HEK293 (cell line): ENCODE measurements at regions not wholly inside any gene's neighbourhood (a gene's known extent, or its start where the extent isn't known, plus 50 kb on each side); places are given as distances from the start of the nearest gene placed in this dataset.
A peak's percentile ranks its signal among the peaks of the same experiment; 100 is the strongest.

Experiments used
- CTCF ChIA-PET: fragments of 350-600 bp; formaldehyde crosslinking; extraction: SDS; loops from one replicate; lab custom pipeline; 2021; ENCODE audit warnings: antibody characterized with exemption; lab: Yijun Ruan, JAX
- POLR2A ChIA-PET: fragments of 300-600 bp; formaldehyde crosslinking; extraction: SDS; loops from one replicate; lab custom pipeline; 2020; ENCODE audit warnings: antibody characterized with exemption, inconsistent platforms; lab: Yijun Ruan, JAX
- H3K27ac ChIP-seq: fragments of 200-500 bp; sonication (Bioruptor generic); 2 replicates; pipeline ENCODE4 v1.5.1; 2014; ENCODE audit warnings: low read depth, low read length, control low read depth, inconsistent platforms; ENCODE audit errors: extremely low read depth
- H3K36me3 ChIP-seq, 2 experiments: fragments of 200-500 bp in 1 of 2; sonication (Bioruptor generic) in 1 of 2; 1 replicate in 1 of 2; 2 replicates in 1 of 2; pipeline ENCODE4 v1.5.1; 2014 to 2017; ENCODE audit warnings: inconsistent platforms in 2 of 2, low read length in 2 of 2; ENCODE audit not compliant: control insufficient read depth in 2 of 2, insufficient read depth in 1 of 2
- H3K4me1 ChIP-seq: fragments of 200-500 bp; sonication (Bioruptor generic); 2 replicates; pipeline ENCODE4 v1.5.1; 2014; ENCODE audit warnings: mild to moderate bottlenecking, low read length, inconsistent platforms; ENCODE audit not compliant: control insufficient read depth, insufficient read depth
- H3K4me3 ChIP-seq: 2 replicates; pipeline ENCODE4 v1.5.1; 2011; ENCODE audit warnings: low read depth, mild to moderate bottlenecking, control low read depth, low read length, moderate library complexity
- H3K9me3 ChIP-seq: fragments of 200-500 bp; sonication (Bioruptor generic); 2 replicates; pipeline ENCODE4 v1.5.1; 2014; ENCODE audit warnings: low read depth, low read length, inconsistent platforms; ENCODE audit not compliant: control insufficient read depth, insufficient read depth
- MZF1 ChIP-seq: fragments of 450-650 bp; formaldehyde crosslinking; IDR thresholded peaks from 2 replicates; pipeline ENCODE4 v1.5.1; 2017; ENCODE audit warnings: missing biosample characterization, missing genetic modification characterization, borderline replicate concordance
- TCF7L2 ChIP-seq: IDR thresholded peaks from 2 replicates; pipeline ENCODE4 v1.6.1; 2011; ENCODE audit warnings: low read depth, mild to moderate bottlenecking, inconsistent platforms, low read length, moderate library complexity, borderline replicate concordance
- ZBTB17 ChIP-seq: fragments of 450-650 bp; formaldehyde crosslinking; IDR thresholded peaks from 2 replicates; pipeline ENCODE4 v1.5.1; 2016; ENCODE audit warnings: missing biosample characterization, missing genetic modification characterization
- ZNF10 ChIP-seq: fragments of 450-650 bp; formaldehyde crosslinking; IDR thresholded peaks from 2 replicates; pipeline ENCODE4 v1.5.1; 2017; ENCODE audit warnings: missing biosample characterization, missing genetic modification characterization
- ZNF133 ChIP-seq: fragments of 450-650 bp; formaldehyde crosslinking; IDR thresholded peaks from 2 replicates; pipeline ENCODE4 v1.5.1; 2016; ENCODE audit warnings: missing biosample characterization, missing genetic modification characterization
- ZNF157 ChIP-seq: fragments of 450-650 bp; formaldehyde crosslinking; IDR thresholded peaks from 2 replicates; pipeline ENCODE4 v1.5.1; 2016; ENCODE audit warnings: missing biosample characterization, missing genetic modification characterization
- ZNF292 ChIP-seq: fragments of 450-650 bp; formaldehyde crosslinking; IDR thresholded peaks from 2 replicates; pipeline ENCODE4 v1.5.1; 2016; ENCODE audit warnings: low read depth, missing biosample characterization, missing genetic modification characterization, borderline replicate concordance
- ZNF335 ChIP-seq: fragments of 450-650 bp; formaldehyde crosslinking; conservative IDR thresholded peaks from 2 replicates; pipeline ENCODE4 v1.5.1; 2016; ENCODE audit warnings: missing biosample characterization, missing genetic modification characterization
- ZNF404 ChIP-seq: fragments of 450-650 bp; formaldehyde crosslinking; IDR thresholded peaks from 2 replicates; pipeline ENCODE4 v1.5.1; 2017; ENCODE audit warnings: missing biosample characterization, missing genetic modification characterization
- ZNF433 ChIP-seq: fragments of 450-650 bp; formaldehyde crosslinking; IDR thresholded peaks from 2 replicates; pipeline ENCODE4 v1.5.1; 2016; ENCODE audit warnings: missing biosample characterization, missing genetic modification characterization, low read depth
- ZNF544 ChIP-seq: fragments of 450-650 bp; formaldehyde crosslinking; IDR thresholded peaks from 2 replicates; pipeline ENCODE4 v1.5.0; 2017; ENCODE audit warnings: missing biosample characterization, missing genetic modification characterization
- ZNF549 ChIP-seq: fragments of 450-650 bp; IDR thresholded peaks from 2 replicates; pipeline ENCODE4 v1.5.1; 2018; ENCODE audit warnings: missing biosample characterization, missing genetic modification characterization, mild to moderate bottlenecking, inconsistent platforms, moderate library complexity
- ZNF600 ChIP-seq: fragments of 450-650 bp; formaldehyde crosslinking; IDR thresholded peaks from 2 replicates; pipeline ENCODE4 v1.5.1; 2016; ENCODE audit warnings: missing biosample characterization, missing genetic modification characterization
- ZNF626 ChIP-seq: fragments of 450-650 bp; sonication (Bioruptor Pico); formaldehyde crosslinking; IDR thresholded peaks from 2 replicates; pipeline ENCODE4 v1.5.1; 2018; ENCODE audit warnings: missing biosample characterization, missing genetic modification characterization, inconsistent platforms
- ZNF777 ChIP-seq: fragments of 450-650 bp; formaldehyde crosslinking; IDR thresholded peaks from 2 replicates; pipeline ENCODE4 v1.5.1; 2017; ENCODE audit warnings: missing biosample characterization, missing genetic modification characterization, borderline replicate concordance
- TF ChIP-seq, protein P1 (sequence below): fragments of 450-650 bp; formaldehyde crosslinking; IDR thresholded peaks from 2 replicates; pipeline ENCODE4 v1.5.1; 2017; ENCODE audit warnings: missing biosample characterization, missing genetic modification characterization
- TF ChIP-seq, protein P2 (sequence below): fragments of 450-650 bp; formaldehyde crosslinking; IDR thresholded peaks from 2 replicates; pipeline ENCODE4 v1.5.1; 2016; ENCODE audit warnings: missing biosample characterization, missing genetic modification characterization
- TF ChIP-seq, protein P3 (sequence below): fragments of 450-650 bp; formaldehyde crosslinking; IDR thresholded peaks from 2 replicates; pipeline ENCODE4 v1.5.1; 2016; ENCODE audit warnings: missing biosample characterization, missing genetic modification characterization
- TF ChIP-seq, protein P4 (sequence below): fragments of 450-650 bp; formaldehyde crosslinking; IDR thresholded peaks from 2 replicates; pipeline ENCODE4 v1.5.1; 2016; ENCODE audit warnings: missing biosample characterization, missing genetic modification characterization, low read depth

DNA sequence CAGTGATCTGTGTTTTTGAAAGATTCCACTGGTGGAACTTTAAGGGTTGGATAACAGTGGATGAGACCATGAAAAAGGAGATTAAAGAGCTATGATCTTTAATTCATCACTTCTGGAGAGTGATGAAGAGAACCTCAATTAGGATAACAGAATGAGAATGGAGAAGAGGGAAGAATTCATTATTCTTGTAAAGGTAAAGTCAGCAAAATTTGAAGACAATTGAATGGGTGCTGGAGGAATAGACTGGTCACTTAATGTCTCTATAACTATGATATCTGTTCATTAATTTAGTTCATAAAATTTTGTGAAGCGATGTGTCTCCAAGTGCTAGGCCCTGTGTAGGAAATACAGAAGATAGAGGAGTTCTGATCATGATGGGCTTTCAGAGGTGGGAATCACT lies 1013.2 kb upstream of the FANCL start:
- Histone ChIP-seq H3K9me3 (no peaks in the 10 kb centered on the region), H3K4me1 (no peaks in the 10 kb centered on the region), H3K36me3 (no peaks in the 10 kb centered on the region), H3K4me3 (no peak overlapping the region), H3K27ac (no peak overlapping the region)
- TF ChIP-seq ZNF292 (tag by site-specific recombination) (no peak), TCF7L2 (no peak), ZNF404 (no peak), ZNF157 (tag by site-specific recombination) (no peak), ZNF626 (tag by site-specific recombination) (no peak), ZNF544 (tag by site-specific recombination) (no peak), ZNF600 (tag by site-specific recombination) (no peak), ZNF433 (tag by site-specific recombination) (no peak)
- TF ChIP-seq, protein P1, sequence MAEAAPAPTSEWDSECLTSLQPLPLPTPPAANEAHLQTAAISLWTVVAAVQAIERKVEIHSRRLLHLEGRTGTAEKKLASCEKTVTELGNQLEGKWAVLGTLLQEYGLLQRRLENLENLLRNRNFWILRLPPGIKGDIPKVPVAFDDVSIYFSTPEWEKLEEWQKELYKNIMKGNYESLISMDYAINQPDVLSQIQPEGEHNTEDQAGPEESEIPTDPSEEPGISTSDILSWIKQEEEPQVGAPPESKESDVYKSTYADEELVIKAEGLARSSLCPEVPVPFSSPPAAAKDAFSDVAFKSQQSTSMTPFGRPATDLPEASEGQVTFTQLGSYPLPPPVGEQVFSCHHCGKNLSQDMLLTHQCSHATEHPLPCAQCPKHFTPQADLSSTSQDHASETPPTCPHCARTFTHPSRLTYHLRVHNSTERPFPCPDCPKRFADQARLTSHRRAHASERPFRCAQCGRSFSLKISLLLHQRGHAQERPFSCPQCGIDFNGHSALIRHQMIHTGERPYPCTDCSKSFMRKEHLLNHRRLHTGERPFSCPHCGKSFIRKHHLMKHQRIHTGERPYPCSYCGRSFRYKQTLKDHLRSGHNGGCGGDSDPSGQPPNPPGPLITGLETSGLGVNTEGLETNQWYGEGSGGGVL = no peak
- POLR2A ChIA-PET = no interaction called here
- CTCF ChIA-PET = interaction anchor here (0.6 kb wide), 1 partner anchor 680 kb away, joined by 6 read pairs; no protein-coding TSS in a partner anchor

DNA sequence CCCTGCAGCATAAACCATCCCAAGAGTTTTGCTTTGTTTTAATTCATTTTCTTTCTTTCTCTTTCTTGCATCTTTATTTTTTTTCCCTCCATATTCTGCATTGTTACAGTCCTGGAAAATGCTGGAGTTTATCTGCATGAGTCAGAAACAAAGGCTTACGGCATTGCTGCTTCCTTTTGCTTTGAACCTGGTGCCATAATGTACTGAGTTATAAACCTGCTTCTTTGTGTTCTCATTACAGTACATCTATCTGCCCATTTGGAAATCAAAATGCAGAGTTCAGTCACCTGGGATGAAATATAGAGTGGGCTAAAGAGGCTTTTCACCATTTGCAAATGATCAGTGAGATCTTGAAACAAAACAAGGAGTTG lies 1009.2 kb upstream of the FANCL start:
- Histone ChIP-seq H3K36me3 (no peaks in the 10 kb centered on the region), H3K9me3 (no peaks in the 10 kb centered on the region), H3K4me1 (no peaks in the 10 kb centered on the region), H3K27ac (no peak overlapping the region), H3K4me3 (no peak overlapping the region)
- CTCF ChIA-PET = interaction anchor here (0.6 kb wide), 1 partner anchor 1529 kb away, joined by 3 read pairs; no protein-coding TSS in a partner anchor
- POLR2A ChIA-PET = interaction anchor here (0.6 kb wide), 1 partner anchor 54 kb away, joined by 3 read pairs; no protein-coding TSS in a partner anchor
- TF ChIP-seq, protein P2, sequence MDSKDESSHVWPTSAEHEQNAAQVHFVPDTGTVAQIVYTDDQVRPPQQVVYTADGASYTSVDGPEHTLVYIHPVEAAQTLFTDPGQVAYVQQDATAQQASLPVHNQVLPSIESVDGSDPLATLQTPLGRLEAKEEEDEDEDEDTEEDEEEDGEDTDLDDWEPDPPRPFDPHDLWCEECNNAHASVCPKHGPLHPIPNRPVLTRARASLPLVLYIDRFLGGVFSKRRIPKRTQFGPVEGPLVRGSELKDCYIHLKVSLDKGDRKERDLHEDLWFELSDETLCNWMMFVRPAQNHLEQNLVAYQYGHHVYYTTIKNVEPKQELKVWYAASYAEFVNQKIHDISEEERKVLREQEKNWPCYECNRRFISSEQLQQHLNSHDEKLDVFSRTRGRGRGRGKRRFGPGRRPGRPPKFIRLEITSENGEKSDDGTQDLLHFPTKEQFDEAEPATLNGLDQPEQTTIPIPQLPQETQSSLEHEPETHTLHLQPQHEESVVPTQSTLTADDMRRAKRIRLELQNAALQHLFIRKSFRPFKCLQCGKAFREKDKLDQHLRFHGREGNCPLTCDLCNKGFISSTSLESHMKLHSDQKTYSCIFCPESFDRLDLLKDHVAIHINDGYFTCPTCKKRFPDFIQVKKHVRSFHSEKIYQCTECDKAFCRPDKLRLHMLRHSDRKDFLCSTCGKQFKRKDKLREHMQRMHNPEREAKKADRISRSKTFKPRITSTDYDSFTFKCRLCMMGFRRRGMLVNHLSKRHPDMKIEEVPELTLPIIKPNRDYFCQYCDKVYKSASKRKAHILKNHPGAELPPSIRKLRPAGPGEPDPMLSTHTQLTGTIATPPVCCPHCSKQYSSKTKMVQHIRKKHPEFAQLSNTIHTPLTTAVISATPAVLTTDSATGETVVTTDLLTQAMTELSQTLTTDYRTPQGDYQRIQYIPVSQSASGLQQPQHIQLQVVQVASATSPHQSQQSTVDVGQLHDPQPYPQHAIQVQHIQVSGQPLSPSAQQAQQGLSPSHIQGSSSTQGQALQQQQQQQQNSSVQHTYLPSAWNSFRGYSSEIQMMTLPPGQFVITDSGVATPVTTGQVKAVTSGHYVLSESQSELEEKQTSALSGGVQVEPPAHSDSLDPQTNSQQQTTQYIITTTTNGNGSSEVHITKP (tag by site-specific recombination) = 0 out of 2 replicates have a peak, but pooled peaks have one; percentile 19
- TF ChIP-seq ZNF777 (tag by site-specific recombination) = no peak

DNA sequence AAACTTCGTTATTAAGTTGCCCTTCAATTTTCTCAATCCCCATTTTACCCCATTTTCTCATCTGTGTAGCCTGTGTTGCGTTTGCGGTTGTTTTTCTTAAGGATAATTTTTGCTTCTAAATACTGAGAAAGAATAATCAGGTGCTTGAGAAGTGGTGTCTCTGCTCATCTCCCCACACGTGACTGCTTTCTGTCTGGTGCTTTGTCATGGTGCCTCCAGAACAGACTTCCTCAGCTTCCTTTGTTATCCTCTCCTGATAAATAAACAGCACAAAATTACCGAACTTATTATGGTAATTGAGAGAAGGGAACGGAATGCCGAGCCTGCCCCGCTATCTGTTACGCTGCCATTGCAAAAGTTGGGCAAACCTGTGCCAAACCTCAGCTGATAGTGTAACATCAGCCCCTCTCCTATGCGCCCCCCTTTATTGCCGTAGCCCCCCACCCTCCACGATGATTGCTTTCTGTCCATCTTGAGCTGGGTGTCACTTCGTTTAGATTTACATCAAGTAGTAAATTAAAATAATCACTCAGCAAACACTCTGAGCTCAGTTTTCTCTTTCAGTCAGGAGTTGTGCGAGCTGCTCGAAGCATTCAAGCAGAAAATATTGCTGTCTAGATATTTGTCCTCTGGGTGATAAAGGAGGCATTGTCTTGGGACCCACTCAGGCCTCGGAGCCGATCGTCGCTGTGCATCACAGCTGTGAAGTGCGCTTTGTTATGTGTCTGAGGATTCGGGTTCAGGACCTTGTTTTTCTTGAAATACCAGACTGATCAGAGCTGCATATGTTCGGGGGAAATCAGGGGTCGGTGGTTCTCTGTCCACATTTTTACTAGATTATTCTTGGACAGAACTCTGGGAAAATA lies 1008.5 kb upstream of the FANCL start:
- no peaks in the 10 kb centered on the region for H3K4me1 ChIP-seq
- ChIA-PET CTCF (interaction anchor here (0.6 to 1.1 kb wide), 2 partner anchors 224 to 1529 kb away, joined by 3 to 4 read pairs; no protein-coding TSS in a partner anchor), POLR2A (interaction anchor here (0.6 kb wide), 1 partner anchor 53 kb away, joined by 3 read pairs; no protein-coding TSS in a partner anchor)
- H3K36me3 ChIP-seq = no peaks in the 10 kb centered on the region
- H3K27ac ChIP-seq = no peak overlapping the region; the same call in 1 of the 2 replicates
- H3K9me3 ChIP-seq = no peaks in the 10 kb centered on the region
- TF ChIP-seq MZF1 = no peak
- no peak for TF ChIP-seq ZNF549 (tag by site-specific recombination)
- no peak for TF ChIP-seq ZNF133
- TF ChIP-seq ZNF10 = peak; percentile 31; the same call in 1 of the 2 replicates
- no peak for TF ChIP-seq TCF7L2
- peak; percentile 79; the same call in 1 of the 2 replicates for TF ChIP-seq ZBTB17
- TF ChIP-seq, protein P3, sequence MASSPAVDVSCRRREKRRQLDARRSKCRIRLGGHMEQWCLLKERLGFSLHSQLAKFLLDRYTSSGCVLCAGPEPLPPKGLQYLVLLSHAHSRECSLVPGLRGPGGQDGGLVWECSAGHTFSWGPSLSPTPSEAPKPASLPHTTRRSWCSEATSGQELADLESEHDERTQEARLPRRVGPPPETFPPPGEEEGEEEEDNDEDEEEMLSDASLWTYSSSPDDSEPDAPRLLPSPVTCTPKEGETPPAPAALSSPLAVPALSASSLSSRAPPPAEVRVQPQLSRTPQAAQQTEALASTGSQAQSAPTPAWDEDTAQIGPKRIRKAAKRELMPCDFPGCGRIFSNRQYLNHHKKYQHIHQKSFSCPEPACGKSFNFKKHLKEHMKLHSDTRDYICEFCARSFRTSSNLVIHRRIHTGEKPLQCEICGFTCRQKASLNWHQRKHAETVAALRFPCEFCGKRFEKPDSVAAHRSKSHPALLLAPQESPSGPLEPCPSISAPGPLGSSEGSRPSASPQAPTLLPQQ (tag by site-specific recombination) = peak; percentile 47; the same call in 1 of the 2 replicates
- TF ChIP-seq ZNF335 (tag by site-specific recombination) = peak; percentile 68
- TF ChIP-seq, protein P4, sequence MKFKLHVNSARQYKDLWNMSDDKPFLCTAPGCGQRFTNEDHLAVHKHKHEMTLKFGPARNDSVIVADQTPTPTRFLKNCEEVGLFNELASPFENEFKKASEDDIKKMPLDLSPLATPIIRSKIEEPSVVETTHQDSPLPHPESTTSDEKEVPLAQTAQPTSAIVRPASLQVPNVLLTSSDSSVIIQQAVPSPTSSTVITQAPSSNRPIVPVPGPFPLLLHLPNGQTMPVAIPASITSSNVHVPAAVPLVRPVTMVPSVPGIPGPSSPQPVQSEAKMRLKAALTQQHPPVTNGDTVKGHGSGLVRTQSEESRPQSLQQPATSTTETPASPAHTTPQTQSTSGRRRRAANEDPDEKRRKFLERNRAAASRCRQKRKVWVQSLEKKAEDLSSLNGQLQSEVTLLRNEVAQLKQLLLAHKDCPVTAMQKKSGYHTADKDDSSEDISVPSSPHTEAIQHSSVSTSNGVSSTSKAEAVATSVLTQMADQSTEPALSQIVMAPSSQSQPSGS = no peak
- H3K4me3 ChIP-seq = no peak overlapping the region
